GM23338 (cell line): ENCODE measurements at regions not wholly inside any gene's neighbourhood (a gene's known extent, or its start where the extent isn't known, plus 50 kb on each side); places are given as distances from the start of the nearest gene placed in this dataset.

ENCODE experiments used
- ATAC-seq: fragments of 200-7000 bp; cut with Tn5 transposase; 3 replicates; pipeline ENCODE4 v1.9.1; 2020
- DNase-seq: peaks from one replicate; pipeline ENCODE4 v3.0.0-alpha.2; 2015; ENCODE audit warnings: low spot score
- H2AFZ ChIP-seq: fragments of 200-600 bp; sonication (generic); 2 replicates; pipeline ENCODE4 v1.8.0; 2016; ENCODE audit warnings: antibody characterized with exemption, mild to moderate bottlenecking, moderate library complexity
- H3F3A ChIP-seq: fragments of 200-600 bp; sonication (generic); replicated peaks from 2 replicates; pipeline ENCODE4 v1.8.0; 2017; ENCODE audit warnings: antibody characterized with exemption, mixed run types, low read depth
- H3K27ac ChIP-seq: fragments of 200-600 bp; sonication (generic); 2 replicates; pipeline ENCODE4 v1.6.1; 2016; ENCODE audit warnings: low read depth
- H3K27me3 ChIP-seq: fragments of 200-600 bp; sonication (generic); 2 replicates; pipeline ENCODE4 v1.8.0; 2016; ENCODE audit warnings: mild to moderate bottlenecking, mixed run types, moderate library complexity; ENCODE audit not compliant: insufficient read depth
- H3K36me3 ChIP-seq: fragments of 200-600 bp; sonication (generic); 2 replicates; pipeline ENCODE4 v1.8.0; 2016; ENCODE audit warnings: mild to moderate bottlenecking; ENCODE audit not compliant: insufficient read depth
- H3K4me1 ChIP-seq: fragments of 200-600 bp; sonication (generic); 2 replicates; pipeline ENCODE4 v1.8.0; 2016; ENCODE audit warnings: mild to moderate bottlenecking, moderate library complexity; ENCODE audit not compliant: insufficient read depth
- H3K4me2 ChIP-seq: fragments of 200-600 bp; sonication (generic); 2 replicates; pipeline ENCODE4 v1.7.1; 2017; ENCODE audit warnings: mixed run types
- H3K4me3 ChIP-seq: fragments of 200-600 bp; sonication (generic); 2 replicates; pipeline ENCODE4 v1.6.1; 2016; ENCODE audit warnings: mixed run types
- H3K79me2 ChIP-seq: fragments of 200-600 bp; sonication (generic); replicated peaks from 2 replicates; pipeline ENCODE4 v1.8.0; 2017; ENCODE audit warnings: mild to moderate bottlenecking; ENCODE audit not compliant: insufficient read depth
- H3K9me2 ChIP-seq: fragments of 200-600 bp; sonication (generic); 2 replicates; pipeline ENCODE4 v1.8.0; 2017; ENCODE audit not compliant: insufficient read depth
- H4K20me1 ChIP-seq: fragments of 200-600 bp; sonication (generic); replicated peaks from 2 replicates; pipeline ENCODE4 v1.8.0; 2017; ENCODE audit warnings: mild to moderate bottlenecking; ENCODE audit not compliant: insufficient read depth
- H3K27ac Mint-ChIP-seq: 2 replicates; pipeline ENCODE4 v1.8.0; 2020; ENCODE audit warnings: inconsistent platforms, mild to moderate bottlenecking, moderate library complexity, mixed read lengths
- H3K27me3 Mint-ChIP-seq: 3 replicates; pipeline ENCODE4 v1.8.0; 2022; ENCODE audit warnings: low read depth, mild to moderate bottlenecking, moderate library complexity, mixed read lengths, inconsistent platforms; ENCODE audit not compliant: insufficient read depth, poor library complexity
- H3K36me3 Mint-ChIP-seq: 3 replicates; pipeline ENCODE4 v1.8.0; 2021; ENCODE audit warnings: low read depth, mild to moderate bottlenecking, inconsistent platforms, moderate library complexity, mixed read lengths
- H3K4me1 Mint-ChIP-seq: 3 replicates; pipeline ENCODE4 v1.8.0; 2020; ENCODE audit warnings: mild to moderate bottlenecking, inconsistent platforms, mixed read lengths
- H3K4me3 Mint-ChIP-seq: 3 replicates; pipeline ENCODE4 v1.8.0; 2021; ENCODE audit warnings: moderate library complexity, mild to moderate bottlenecking, inconsistent platforms, mixed read lengths
- H3K9me3 Mint-ChIP-seq: 3 replicates; pipeline ENCODE4 v1.8.0; 2020; ENCODE audit warnings: moderate library complexity, mild to moderate bottlenecking, inconsistent platforms, mixed read lengths
- CREB1 ChIP-seq: fragments of 250-450 bp; sonication (Bioruptor Pico); IDR thresholded peaks from 2 replicates; pipeline ENCODE4 v1.5.0; 2020; ENCODE audit warnings: low read depth, mild to moderate bottlenecking, moderate library complexity
- EZH2 ChIP-seq: fragments of 200-600 bp; sonication (generic); IDR thresholded peaks from one replicate; pipeline ENCODE4 v1.8.0; 2017; ENCODE audit warnings: antibody characterized with exemption, mild to moderate bottlenecking, low read depth; ENCODE audit not compliant: unreplicated experiment
- NANOG ChIP-seq: IDR thresholded peaks from 2 replicates; pipeline ENCODE4 v1.6.1; 2016; ENCODE audit warnings: antibody characterized with exemption, borderline replicate concordance
- STAT1 ChIP-seq: IDR thresholded peaks from one replicate; pipeline ENCODE4 v1.6.1; 2016; ENCODE audit warnings: antibody characterized with exemption; ENCODE audit not compliant: unreplicated experiment
- ZNF114 ChIP-seq: fragments of 250-450 bp; sonication (Bioruptor Pico); IDR thresholded peaks from 2 replicates; pipeline ENCODE4 v1.5.0; 2020; ENCODE audit warnings: mild to moderate bottlenecking, moderate library complexity
- ZNF331 ChIP-seq: fragments of 250-450 bp; sonication (Bioruptor Pico); IDR thresholded peaks from 2 replicates; pipeline ENCODE4 v1.5.0; 2020; ENCODE audit warnings: low read depth, mild to moderate bottlenecking, moderate library complexity
- ZNF462 ChIP-seq: fragments of 250-450 bp; sonication (Bioruptor Pico); IDR thresholded peaks from 2 replicates; pipeline ENCODE4 v1.5.0; 2020; ENCODE audit warnings: mild to moderate bottlenecking, moderate library complexity
- TF ChIP-seq, protein P1 (sequence below), 2 experiments: fragments of 200-600 bp in 1 of 2; sonication (generic) in 1 of 2; conservative IDR thresholded peaks; 2 replicates each; pipeline versions ENCODE4 v1.5.1 to v1.6.1; 2016 to 2017; ENCODE audit warnings: antibody characterized with exemption in 2 of 2, low read depth in 2 of 2, mild to moderate bottlenecking in 2 of 2, moderate library complexity in 1 of 2

DNA sequence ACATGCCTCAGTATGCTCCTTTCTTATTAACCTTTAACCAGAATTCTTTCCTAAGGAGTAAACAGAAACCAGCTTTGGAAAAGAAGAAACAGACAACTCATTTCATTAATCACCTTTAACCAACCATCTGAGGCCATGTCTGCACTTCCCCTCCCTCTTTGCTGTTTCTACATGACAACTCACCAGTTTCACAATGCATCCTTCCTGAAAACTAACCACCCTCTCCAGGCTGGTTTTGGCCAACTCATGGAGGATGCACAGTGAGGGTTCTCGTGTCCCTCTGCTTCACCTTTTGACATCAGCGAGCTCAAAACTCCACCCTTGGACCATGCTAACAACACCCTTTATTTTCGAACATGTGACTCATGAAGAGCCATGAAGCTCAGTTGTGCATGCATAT is 244.1 kb downstream of the ELAVL2 start:
- ATAC-seq (no peak), DNase-seq (no peak)
- no peak overlapping the region for H3K27ac ChIP-seq
- peaks cover 8% of the 10 kb centered on the region for H3K9me2 ChIP-seq
- H3K9me3 Mint-ChIP-seq = no peaks in the 10 kb centered on the region
- no peaks in the 10 kb centered on the region for H3F3A ChIP-seq
- no peak overlapping the region for H3K4me3 ChIP-seq
- no peak overlapping the region for H3K4me2 ChIP-seq
- no peaks in the 10 kb centered on the region for H3K36me3 ChIP-seq
- TF ChIP-seq NANOG (no peak), EZH2 (no peak), ZNF331 (CRISPR knock-in tag) (no peak), ZNF462 (CRISPR knock-in tag) (no peak), CREB1 (CRISPR knock-in tag) (no peak), STAT1 (no peak), ZNF114 (CRISPR knock-in tag) (no peak)
- TF ChIP-seq, protein P1, sequence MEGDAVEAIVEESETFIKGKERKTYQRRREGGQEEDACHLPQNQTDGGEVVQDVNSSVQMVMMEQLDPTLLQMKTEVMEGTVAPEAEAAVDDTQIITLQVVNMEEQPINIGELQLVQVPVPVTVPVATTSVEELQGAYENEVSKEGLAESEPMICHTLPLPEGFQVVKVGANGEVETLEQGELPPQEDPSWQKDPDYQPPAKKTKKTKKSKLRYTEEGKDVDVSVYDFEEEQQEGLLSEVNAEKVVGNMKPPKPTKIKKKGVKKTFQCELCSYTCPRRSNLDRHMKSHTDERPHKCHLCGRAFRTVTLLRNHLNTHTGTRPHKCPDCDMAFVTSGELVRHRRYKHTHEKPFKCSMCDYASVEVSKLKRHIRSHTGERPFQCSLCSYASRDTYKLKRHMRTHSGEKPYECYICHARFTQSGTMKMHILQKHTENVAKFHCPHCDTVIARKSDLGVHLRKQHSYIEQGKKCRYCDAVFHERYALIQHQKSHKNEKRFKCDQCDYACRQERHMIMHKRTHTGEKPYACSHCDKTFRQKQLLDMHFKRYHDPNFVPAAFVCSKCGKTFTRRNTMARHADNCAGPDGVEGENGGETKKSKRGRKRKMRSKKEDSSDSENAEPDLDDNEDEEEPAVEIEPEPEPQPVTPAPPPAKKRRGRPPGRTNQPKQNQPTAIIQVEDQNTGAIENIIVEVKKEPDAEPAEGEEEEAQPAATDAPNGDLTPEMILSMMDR (conservative IDR thresholded peaks at IDR 0.05; ENCODE audit: low read depth in 2 of 2) = no peak
- no peaks in the 10 kb centered on the region for H3K79me2 ChIP-seq
- no peaks in the 10 kb centered on the region for H3K36me3 Mint-ChIP-seq
- H3K4me1 Mint-ChIP-seq = no peaks in the 10 kb centered on the region; the same call in 2 of the 3 replicates
- no peak overlapping the region for H3K4me3 Mint-ChIP-seq
- H3K4me1 ChIP-seq = no peaks in the 10 kb centered on the region
- no peaks in the 10 kb centered on the region for H3K27me3 Mint-ChIP-seq
- no peak overlapping the region for H2AFZ ChIP-seq
- no peaks in the 10 kb centered on the region for H3K27me3 ChIP-seq
- no peaks in the 10 kb centered on the region for H4K20me1 ChIP-seq
- no peak overlapping the region for H3K27ac Mint-ChIP-seq
